H9 (cell line): ENCODE measurements at regions not wholly inside any gene's neighbourhood (a gene's known extent, or its start where the extent isn't known, plus 50 kb on each side); places are given as distances from the start of the nearest gene placed in this dataset.

Experiments used
- DNase-seq: peaks from one replicate; pipeline ENCODE4 v3.0.0-alpha.2; 2017
- H2AFZ ChIP-seq: one replicate; pipeline ENCODE4 v1.6.1; 2013; ENCODE audit warnings: mild to moderate bottlenecking, low read length, control low read depth, moderate library complexity
- H2AK5ac ChIP-seq: 2 replicates; pipeline ENCODE4 v1.6.1; 2013; ENCODE audit warnings: low read length, control low read depth, mixed read lengths; ENCODE audit not compliant: insufficient read length
- H2BK120ac ChIP-seq: one replicate; pipeline ENCODE4 v1.6.1; 2013; ENCODE audit warnings: low read depth, mild to moderate bottlenecking, low read length, control low read depth, inconsistent platforms; ENCODE audit not compliant: poor library complexity, severe bottlenecking
- H2BK12ac ChIP-seq: 2 replicates; pipeline ENCODE4 v1.6.1; 2013; ENCODE audit warnings: low read length, control low read depth, mixed read lengths, low read depth; ENCODE audit not compliant: insufficient read length
- H2BK15ac ChIP-seq: 2 replicates; pipeline ENCODE4 v1.6.1; 2013; ENCODE audit warnings: low read depth, low read length, control low read depth
- H2BK20ac ChIP-seq: one replicate; pipeline ENCODE4 v1.6.1; 2013; ENCODE audit warnings: low read depth, mild to moderate bottlenecking, low read length, control low read depth, inconsistent platforms; ENCODE audit not compliant: poor library complexity, severe bottlenecking
- H2BK5ac ChIP-seq: 2 replicates; pipeline ENCODE4 v1.6.1; 2013; ENCODE audit warnings: low read length, control low read depth, mixed read lengths; ENCODE audit not compliant: insufficient read length
- H3K14ac ChIP-seq: 2 replicates; pipeline ENCODE4 v1.6.1; 2013; ENCODE audit warnings: low read length, control low read depth; ENCODE audit not compliant: insufficient read depth
- H3K18ac ChIP-seq: 2 replicates; pipeline ENCODE4 v1.6.1; 2013; ENCODE audit warnings: low read depth, mild to moderate bottlenecking, mixed read lengths, low read length, control low read depth; ENCODE audit not compliant: insufficient read length
- H3K23ac ChIP-seq: 2 replicates; pipeline ENCODE4 v1.6.1; 2013; ENCODE audit warnings: low read length, control low read depth, mixed read lengths, low read depth; ENCODE audit not compliant: insufficient read length
- H3K23me2 ChIP-seq: 2 replicates; pipeline ENCODE4 v1.6.1; 2013; ENCODE audit warnings: low read depth, mild to moderate bottlenecking, mixed read lengths, low read length, control low read depth; ENCODE audit not compliant: insufficient read length, poor library complexity, severe bottlenecking
- H3K27ac ChIP-seq: 2 replicates; pipeline ENCODE4 v1.5.1; 2013; ENCODE audit warnings: low read length, control low read depth, mixed read lengths, low read depth; ENCODE audit not compliant: insufficient read length
- H3K27me3 ChIP-seq: 2 replicates; pipeline ENCODE4 v1.6.1; 2013; ENCODE audit warnings: low read length, control low read depth, inconsistent platforms; ENCODE audit not compliant: insufficient read depth
- H3K4ac ChIP-seq: 2 replicates; pipeline ENCODE4 v1.6.1; 2013; ENCODE audit warnings: low read depth, mild to moderate bottlenecking, control low read depth, inconsistent platforms, low read length, moderate library complexity
- H3K4me1 ChIP-seq: 2 replicates; pipeline ENCODE4 v1.6.1; 2013; ENCODE audit warnings: low read length, control low read depth, inconsistent platforms; ENCODE audit not compliant: insufficient read depth
- H3K4me2 ChIP-seq: 2 replicates; pipeline ENCODE4 v1.6.1; 2013; ENCODE audit warnings: low read length, control low read depth, mixed read lengths; ENCODE audit not compliant: insufficient read length, insufficient read depth
- H3K56ac ChIP-seq: 2 replicates; pipeline ENCODE4 v1.6.1; 2013; ENCODE audit warnings: low read depth, mild to moderate bottlenecking, mixed read lengths, low read length, control low read depth; ENCODE audit not compliant: insufficient read length
- H3K79me1 ChIP-seq: 2 replicates; pipeline ENCODE4 v1.6.1; 2013; ENCODE audit warnings: low read depth, mild to moderate bottlenecking, moderate library complexity, low read length, control low read depth, inconsistent platforms; ENCODE audit not compliant: insufficient read depth, poor library complexity, severe bottlenecking
- H3K79me2 ChIP-seq: 2 replicates; pipeline ENCODE4 v1.6.1; 2013; ENCODE audit warnings: low read length, control low read depth, inconsistent platforms; ENCODE audit not compliant: insufficient read depth
- H3K9ac ChIP-seq: 2 replicates; pipeline ENCODE4 v1.6.1; 2013; ENCODE audit warnings: low read length, control low read depth, mixed read lengths; ENCODE audit not compliant: insufficient read length; ENCODE audit errors: extremely low read depth
- H3K9me3 ChIP-seq: one replicate; pipeline ENCODE4 v1.6.1; 2013; ENCODE audit warnings: low read depth, low read length, inconsistent platforms; ENCODE audit not compliant: control insufficient read depth
- H3T11ph ChIP-seq: one replicate; pipeline ENCODE4 v1.6.1; 2013; ENCODE audit warnings: mild to moderate bottlenecking, low read length, control low read depth, inconsistent platforms
- H4K20me1 ChIP-seq: one replicate; pipeline ENCODE4 v1.6.1; 2013; ENCODE audit not compliant: control insufficient read depth, insufficient read length, insufficient read depth
- H4K5ac ChIP-seq: 2 replicates; pipeline ENCODE4 v1.6.1; 2013; ENCODE audit warnings: low read depth, mild to moderate bottlenecking, mixed read lengths, low read length, control low read depth; ENCODE audit not compliant: insufficient read length
- H4K8ac ChIP-seq: replicated peaks from 2 replicates; pipeline ENCODE4 v1.6.1; 2013; ENCODE audit warnings: low read length, control low read depth, mixed read lengths, low read depth; ENCODE audit not compliant: insufficient read length
- H4K91ac ChIP-seq: 2 replicates; pipeline ENCODE4 v1.6.1; 2013; ENCODE audit warnings: low read depth, mild to moderate bottlenecking, moderate library complexity, mixed read lengths, low read length, control low read depth; ENCODE audit not compliant: insufficient read length
- H3K27ac Mint-ChIP-seq, 3 experiments: 2 replicates in 2 of 3; 3 replicates in 1 of 3; pipeline ENCODE4 v1.8.0; 2020 to 2021; ENCODE audit warnings: mixed read lengths in 3 of 3, mild to moderate bottlenecking in 1 of 3, moderate library complexity in 1 of 3
- H3K27me3 Mint-ChIP-seq: 2 replicates; pipeline ENCODE4 v1.8.0; 2021; ENCODE audit warnings: low read depth, mild to moderate bottlenecking, moderate library complexity, mixed read lengths
- H3K36me3 Mint-ChIP-seq, 3 experiments: 2 replicates in 2 of 3; 3 replicates in 1 of 3; pipeline ENCODE4 v1.8.0; 2020 to 2021; ENCODE audit warnings: low read depth in 3 of 3, mixed read lengths in 3 of 3; ENCODE audit not compliant: insufficient read depth in 1 of 3
- H3K4me1 Mint-ChIP-seq, 2 experiments: 2 replicates each; pipeline ENCODE4 v1.8.0; 2020; ENCODE audit warnings: mixed read lengths in 2 of 2
- H3K4me3 Mint-ChIP-seq, 2 experiments: 2 replicates in 1 of 2; 3 replicates in 1 of 2; pipeline ENCODE4 v1.8.0; 2020 to 2021; ENCODE audit warnings: mild to moderate bottlenecking in 2 of 2, mixed read lengths in 2 of 2, moderate library complexity in 1 of 2
- H3K9me3 Mint-ChIP-seq, 2 experiments: 2 replicates in 1 of 2; 3 replicates in 1 of 2; pipeline ENCODE4 v1.8.0; 2020; ENCODE audit warnings: mild to moderate bottlenecking in 2 of 2, mixed read lengths in 2 of 2, moderate library complexity in 1 of 2
- WGBS: extraction: QIAGEN DNeasy Blood & Tissue Kit; methylation state at CpG from one replicate; pipeline ENCODE4 v1.1.7; 2013; ENCODE audit warnings: missing lambda C conversion rate, low lambda C conversion rate, mixed read lengths; ENCODE audit not compliant: insufficient read length; ENCODE audit errors: extremely low coverage; 5-methylcytosine and 5-hydroxymethylcytosine counted together
- TF ChIP-seq, protein P1 (sequence below): fragments of 200-600 bp; sonication (generic); conservative IDR thresholded peaks from 3 replicates; pipeline ENCODE4 v1.8.0; 2021; ENCODE audit warnings: antibody characterized with exemption, mild to moderate bottlenecking

GRCh38 chr4:175346376-175346775, 428.2 kb downstream of the ADAM29 start:
- Histone ChIP-seq H3K27ac (no peak overlapping the region), H3T11ph (no peak overlapping the region), H3K4me1 (no peaks in the 10 kb centered on the region), H2BK12ac (no peak overlapping the region), H3K56ac (no peak overlapping the region), H2BK15ac (no peak overlapping the region), H3K4ac (no peak overlapping the region), H3K4me2 (no peak overlapping the region), H3K9me3 (no peaks in the 10 kb centered on the region), H3K79me2 (no peaks in the 10 kb centered on the region), H2BK20ac (no peak overlapping the region), H3K14ac (no peak overlapping the region), H3K23me2 (no peaks in the 10 kb centered on the region), H3K27me3 (no peaks in the 10 kb centered on the region), H2BK120ac (no peak overlapping the region), H3K9ac (no peak overlapping the region), H3K18ac (no peak overlapping the region), H2AFZ (no peak overlapping the region), H4K20me1 (no peaks in the 10 kb centered on the region), H4K5ac (no peak overlapping the region), H3K23ac (no peak overlapping the region), H2BK5ac (no peak overlapping the region), H4K91ac (no peak overlapping the region), H3K79me1 (no peaks in the 10 kb centered on the region), H4K8ac (no peak overlapping the region), H2AK5ac (no peak overlapping the region)
- H3K27me3 Mint-ChIP-seq, result no peaks in the 10 kb centered on the region
- TF ChIP-seq, protein P1, sequence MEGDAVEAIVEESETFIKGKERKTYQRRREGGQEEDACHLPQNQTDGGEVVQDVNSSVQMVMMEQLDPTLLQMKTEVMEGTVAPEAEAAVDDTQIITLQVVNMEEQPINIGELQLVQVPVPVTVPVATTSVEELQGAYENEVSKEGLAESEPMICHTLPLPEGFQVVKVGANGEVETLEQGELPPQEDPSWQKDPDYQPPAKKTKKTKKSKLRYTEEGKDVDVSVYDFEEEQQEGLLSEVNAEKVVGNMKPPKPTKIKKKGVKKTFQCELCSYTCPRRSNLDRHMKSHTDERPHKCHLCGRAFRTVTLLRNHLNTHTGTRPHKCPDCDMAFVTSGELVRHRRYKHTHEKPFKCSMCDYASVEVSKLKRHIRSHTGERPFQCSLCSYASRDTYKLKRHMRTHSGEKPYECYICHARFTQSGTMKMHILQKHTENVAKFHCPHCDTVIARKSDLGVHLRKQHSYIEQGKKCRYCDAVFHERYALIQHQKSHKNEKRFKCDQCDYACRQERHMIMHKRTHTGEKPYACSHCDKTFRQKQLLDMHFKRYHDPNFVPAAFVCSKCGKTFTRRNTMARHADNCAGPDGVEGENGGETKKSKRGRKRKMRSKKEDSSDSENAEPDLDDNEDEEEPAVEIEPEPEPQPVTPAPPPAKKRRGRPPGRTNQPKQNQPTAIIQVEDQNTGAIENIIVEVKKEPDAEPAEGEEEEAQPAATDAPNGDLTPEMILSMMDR, result no peak
- no peak for DNase-seq
- peaks cover 5 to 12% (median 5%) of the 10 kb centered on the region in 3 experiments; a peak in 6 of 7 replicates for H3K36me3 Mint-ChIP-seq
- H3K4me3 Mint-ChIP-seq, result no peak overlapping the region
- H3K27ac Mint-ChIP-seq, result no peak overlapping the region
- peaks cover 9% of the 10 kb centered on the region in 2 experiments for H3K9me3 Mint-ChIP-seq
- no CpG with 5 or more reads among the region's 2 CpGs for WGBS
- H3K4me1 Mint-ChIP-seq, result no peaks in the 10 kb centered on the region
